ENCODE measurements at regions not wholly inside any gene's neighbourhood (a gene's known extent, or its start where the extent isn't known, plus 50 kb on each side); places are given as distances from the start of the nearest gene placed in this dataset.

DNA sequence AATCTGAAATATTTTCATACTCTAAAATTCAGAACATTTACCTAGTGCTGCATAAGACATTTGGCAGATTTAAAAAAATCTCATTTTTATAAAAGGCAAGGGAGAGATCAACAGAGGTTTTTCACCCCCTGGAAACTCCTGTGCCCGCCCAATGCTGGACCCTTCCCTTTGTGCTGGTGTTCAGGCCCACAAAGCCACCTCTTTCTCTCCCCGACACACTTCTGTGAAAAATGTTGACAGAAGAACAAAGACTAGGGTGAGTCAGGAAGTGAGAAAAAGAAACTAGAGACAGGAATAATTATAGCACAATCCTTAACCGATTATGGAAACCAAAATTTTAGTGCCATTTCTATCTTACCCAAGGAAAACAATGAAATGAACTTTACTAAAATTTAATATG lies 197.7 kb upstream of the STXBP6 start:
- Histone ChIP-seq H3K27me3 (ENCODE audit: low read length) (no peaks in the 10 kb centered on the region), H3K4me2 (ENCODE audit: low read depth, low read length, poor library complexity, severe bottlenecking) (no peak overlapping the region), H3K4me3 (ENCODE audit: insufficient read depth, low read length, poor library complexity, severe bottlenecking) (no peak overlapping the region), H4K20me1 (ENCODE audit: low read depth, low read length) (no peaks in the 10 kb centered on the region), H3F3A (ENCODE audit: insufficient read depth) (no peaks in the 10 kb centered on the region), H3K9me3 (ENCODE audit: insufficient read depth, low read length) (no peaks in the 10 kb centered on the region), H3K36me3 (ENCODE audit: low read length) (no peaks in the 10 kb centered on the region), H2AFZ (ENCODE audit: low read depth, low read length, severe bottlenecking) (no peak overlapping the region), H3K79me2 (ENCODE audit: insufficient read depth, low read length) (no peaks in the 10 kb centered on the region), H3K27ac (ENCODE audit: low read depth, low read length) (no peak overlapping the region), H3K9ac (ENCODE audit: low read length) (no peak overlapping the region), H3K9me2 (replicated peaks; ENCODE audit: insufficient read depth, low read length) (no peaks in the 10 kb centered on the region)
- TF ChIP-seq EZH2phosphoT487 (conservative IDR thresholded peaks at IDR 0.05; ENCODE audit: low read length): no peak
- TF ChIP-seq, protein P1, sequence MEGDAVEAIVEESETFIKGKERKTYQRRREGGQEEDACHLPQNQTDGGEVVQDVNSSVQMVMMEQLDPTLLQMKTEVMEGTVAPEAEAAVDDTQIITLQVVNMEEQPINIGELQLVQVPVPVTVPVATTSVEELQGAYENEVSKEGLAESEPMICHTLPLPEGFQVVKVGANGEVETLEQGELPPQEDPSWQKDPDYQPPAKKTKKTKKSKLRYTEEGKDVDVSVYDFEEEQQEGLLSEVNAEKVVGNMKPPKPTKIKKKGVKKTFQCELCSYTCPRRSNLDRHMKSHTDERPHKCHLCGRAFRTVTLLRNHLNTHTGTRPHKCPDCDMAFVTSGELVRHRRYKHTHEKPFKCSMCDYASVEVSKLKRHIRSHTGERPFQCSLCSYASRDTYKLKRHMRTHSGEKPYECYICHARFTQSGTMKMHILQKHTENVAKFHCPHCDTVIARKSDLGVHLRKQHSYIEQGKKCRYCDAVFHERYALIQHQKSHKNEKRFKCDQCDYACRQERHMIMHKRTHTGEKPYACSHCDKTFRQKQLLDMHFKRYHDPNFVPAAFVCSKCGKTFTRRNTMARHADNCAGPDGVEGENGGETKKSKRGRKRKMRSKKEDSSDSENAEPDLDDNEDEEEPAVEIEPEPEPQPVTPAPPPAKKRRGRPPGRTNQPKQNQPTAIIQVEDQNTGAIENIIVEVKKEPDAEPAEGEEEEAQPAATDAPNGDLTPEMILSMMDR (IDR thresholded peaks at IDR 0.05; ENCODE audit: insufficient read depth, low read length, poor library complexity, severe bottlenecking): no peak

- no peak overlapping the region for H3K27ac ChIP-seq (ENCODE audit: low read depth, low read length)
- H3K9me3 ChIP-seq (ENCODE audit: insufficient read depth, low read length): no peaks in the 10 kb centered on the region
- no peaks in the 10 kb centered on the region for H4K20me1 ChIP-seq (ENCODE audit: low read depth, low read length)
- no peaks in the 10 kb centered on the region for H3K79me2 ChIP-seq (ENCODE audit: insufficient read depth, low read length)
- no peaks in the 10 kb centered on the region for H3K9me2 ChIP-seq (replicated peaks; ENCODE audit: insufficient read depth, low read length)
- H3K9ac ChIP-seq (ENCODE audit: low read length): no peak overlapping the region
- TF ChIP-seq, protein P1 (IDR thresholded peaks at IDR 0.05; ENCODE audit: insufficient read depth, low read length, poor library complexity, severe bottlenecking): no peak
- no peak for TF ChIP-seq EZH2phosphoT487 (conservative IDR thresholded peaks at IDR 0.05; ENCODE audit: low read length)
- H3F3A ChIP-seq (ENCODE audit: insufficient read depth): no peaks in the 10 kb centered on the region
- H2AFZ ChIP-seq (ENCODE audit: low read depth, low read length, severe bottlenecking): no peak overlapping the region
- no peak overlapping the region for H3K4me3 ChIP-seq (ENCODE audit: insufficient read depth, low read length, poor library complexity, severe bottlenecking)
- no peaks in the 10 kb centered on the region for H3K27me3 ChIP-seq (ENCODE audit: low read length)
- H3K4me2 ChIP-seq (ENCODE audit: low read depth, low read length, poor library complexity, severe bottlenecking): no peak overlapping the region
- no peaks in the 10 kb centered on the region for H3K36me3 ChIP-seq (ENCODE audit: low read length)
Measured at GRCh38 chr14:25246751-25247150, 196.8 kb upstream of the STXBP6 start.

DNA sequence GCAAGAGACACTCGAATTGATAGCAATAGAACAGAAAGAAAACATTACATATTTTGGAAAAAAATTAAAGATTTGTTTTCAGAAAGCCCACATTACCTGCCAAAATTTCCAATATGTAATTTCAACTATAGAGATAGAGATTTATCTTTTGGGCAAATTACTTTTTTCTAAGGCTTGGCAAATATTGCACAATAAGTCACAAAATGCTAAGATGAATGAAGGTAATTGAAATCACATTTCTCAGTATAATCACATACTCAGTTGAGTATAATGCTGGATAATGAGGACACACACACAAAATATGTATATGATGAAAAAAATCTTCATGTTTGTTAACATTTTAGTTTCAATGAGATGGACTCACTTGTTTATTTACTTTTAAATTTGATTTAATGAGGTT lies 189.2 kb upstream of the STXBP6 start:
- H2AFZ ChIP-seq (ENCODE audit: low read depth, low read length, severe bottlenecking): no peak overlapping the region
- no peak overlapping the region for H3K27ac ChIP-seq (ENCODE audit: low read depth, low read length)
- H3K27me3 ChIP-seq (ENCODE audit: low read length): no peaks in the 10 kb centered on the region
- no peak overlapping the region for H3K4me2 ChIP-seq (ENCODE audit: low read depth, low read length, poor library complexity, severe bottlenecking)
- no peaks in the 10 kb centered on the region for H4K20me1 ChIP-seq (ENCODE audit: low read depth, low read length)
- H3K9me2 ChIP-seq (replicated peaks; ENCODE audit: insufficient read depth, low read length): no peaks in the 10 kb centered on the region
- no peak overlapping the region for H3K4me3 ChIP-seq (ENCODE audit: insufficient read depth, low read length, poor library complexity, severe bottlenecking)
- H3K79me2 ChIP-seq (ENCODE audit: insufficient read depth, low read length): no peaks in the 10 kb centered on the region
- H3K36me3 ChIP-seq (ENCODE audit: low read length): no peaks in the 10 kb centered on the region
- H3F3A ChIP-seq (ENCODE audit: insufficient read depth): no peaks in the 10 kb centered on the region
- no peaks in the 10 kb centered on the region for H3K9me3 ChIP-seq (ENCODE audit: insufficient read depth, low read length)
- TF ChIP-seq, protein P1 (IDR thresholded peaks at IDR 0.05; ENCODE audit: insufficient read depth, low read length, poor library complexity, severe bottlenecking): no peak
- TF ChIP-seq EZH2phosphoT487 (conservative IDR thresholded peaks at IDR 0.05; ENCODE audit: low read length): no peak
- no peak overlapping the region for H3K9ac ChIP-seq (ENCODE audit: low read length)
